ENCODE measurements at regions not wholly inside any gene's neighbourhood (a gene's known extent, or its start where the extent isn't known, plus 50 kb on each side); places are given as distances from the start of the nearest gene placed in this dataset.
"Not testable (repeated sequence)": the region's sequence is repeated elsewhere in the genome, so short reads cannot be mapped to it uniquely, and the experiment has no call there.

DNA sequence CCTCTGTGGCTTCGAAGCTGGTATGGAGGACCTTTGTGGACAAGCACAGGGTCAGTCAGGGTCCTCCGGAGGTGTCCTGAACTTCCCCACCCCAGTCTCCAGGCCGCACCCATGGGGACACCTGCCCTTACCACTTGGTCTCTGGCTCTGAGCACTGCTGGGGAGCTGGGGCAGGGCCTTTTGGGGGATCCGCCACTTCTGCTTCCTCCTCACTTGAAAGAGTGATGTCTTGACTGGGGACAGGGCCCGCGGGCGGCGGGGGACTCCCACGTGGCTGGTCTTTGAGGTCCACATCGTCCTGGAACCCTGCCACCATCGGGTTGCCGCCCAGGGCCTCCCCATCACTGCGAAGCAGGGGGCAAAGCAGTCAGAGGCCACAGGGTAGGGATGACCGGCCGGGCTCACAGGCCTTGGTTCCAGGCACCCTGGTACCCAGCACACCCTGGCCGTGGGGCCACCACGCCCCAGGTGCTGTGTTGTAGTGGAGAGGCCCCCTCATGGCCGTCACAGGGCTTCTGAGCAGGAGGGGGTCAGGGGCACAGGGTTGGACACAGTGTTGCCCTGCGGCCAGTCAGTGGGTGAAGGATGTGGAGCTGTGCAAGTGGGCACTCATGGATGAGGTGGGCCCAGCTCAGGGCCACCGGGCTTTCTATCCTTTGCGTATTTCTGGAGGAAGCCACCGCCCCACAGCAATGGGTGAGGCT is 256.4 kb downstream of the ANKRD30B start:
- DNase-seq; H3K27ac ChIP-seq; H3K36me3 ChIP-seq; H3K9me3 ChIP-seq (ENCODE audit: severe bottlenecking); H3K4me3 ChIP-seq (ENCODE audit: low read depth, low read length): not testable (repeated sequence)
- peaks cover 18% of the 10 kb centered on the region for H3K27me3 ChIP-seq (ENCODE audit: insufficient read depth, low read depth, severe bottlenecking)

- no peaks in the 10 kb centered on the region for H3K36me3 ChIP-seq
- TF ChIP-seq CTCF (IDR thresholded peaks at IDR 0.05; ENCODE audit: low read depth, low read length) = no peak
- H3K27me3 ChIP-seq (ENCODE audit: insufficient read depth, low read depth, severe bottlenecking) = peaks cover 18% of the 10 kb centered on the region
- DNase-seq = no peak
- no peak overlapping the region for H3K4me3 ChIP-seq (ENCODE audit: low read depth, low read length)
- no peaks in the 10 kb centered on the region for H3K9me3 ChIP-seq (ENCODE audit: severe bottlenecking)
- H3K27ac ChIP-seq = no peak overlapping the region
These were observed 257.6 kb downstream of the ANKRD30B start for GRCh38 chr18:15005313-15006130.

GRCh38 chr18:15006616-15007015 is 258.6 kb downstream of the ANKRD30B start:
- DNase-seq; H3K9me3 ChIP-seq (ENCODE audit: severe bottlenecking); H3K27ac ChIP-seq; H3K36me3 ChIP-seq; H3K4me3 ChIP-seq (ENCODE audit: low read depth, low read length): not testable (repeated sequence)
- H3K27me3 ChIP-seq (ENCODE audit: insufficient read depth, low read depth, severe bottlenecking) = peaks cover 16% of the 10 kb centered on the region

- not testable (repeated sequence) for H3K27me3 ChIP-seq (ENCODE audit: insufficient read depth, low read depth, severe bottlenecking); H3K27ac ChIP-seq; DNase-seq; H3K4me3 ChIP-seq (ENCODE audit: low read depth, low read length); H3K9me3 ChIP-seq (ENCODE audit: severe bottlenecking); H3K36me3 ChIP-seq
These were observed 278.1 kb downstream of the ANKRD30B start for GRCh38 chr18:15026041-15026440.

DNA sequence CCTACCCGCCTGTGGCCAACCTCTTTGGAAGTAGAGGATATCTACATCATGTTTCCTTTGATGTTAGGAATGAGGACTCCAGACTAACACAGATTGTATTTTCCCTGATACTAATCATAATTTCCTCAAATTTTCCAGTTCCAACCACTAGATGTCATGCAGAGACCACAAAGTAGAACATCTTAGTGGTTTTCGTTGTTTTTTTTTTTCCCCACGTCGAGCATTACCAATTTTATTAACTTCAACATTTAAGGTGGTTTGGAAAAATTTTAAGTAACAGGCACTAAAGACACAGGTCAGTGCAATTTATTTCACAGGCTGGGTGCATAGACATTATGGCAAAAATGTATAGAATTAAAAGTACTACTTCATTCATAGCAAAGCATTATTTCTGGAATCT is 280.1 kb downstream of the ANKRD30B start:
- H3K27ac ChIP-seq; H3K36me3 ChIP-seq; H3K4me3 ChIP-seq (ENCODE audit: low read depth, low read length); H3K9me3 ChIP-seq (ENCODE audit: severe bottlenecking); H3K27me3 ChIP-seq (ENCODE audit: insufficient read depth, low read depth, severe bottlenecking); DNase-seq: not testable (repeated sequence)

- H3K36me3 ChIP-seq; H3K27ac ChIP-seq; H3K9me3 ChIP-seq (ENCODE audit: severe bottlenecking); H3K27me3 ChIP-seq (ENCODE audit: insufficient read depth, low read depth, severe bottlenecking); H3K4me3 ChIP-seq (ENCODE audit: low read depth, low read length); DNase-seq: not testable (repeated sequence)
These were observed 312.4 kb downstream of the ANKRD30B start for GRCh38 chr18:15060279-15060880.

- H3K27me3 ChIP-seq (ENCODE audit: insufficient read depth, low read depth, severe bottlenecking); H3K27ac ChIP-seq; H3K9me3 ChIP-seq (ENCODE audit: severe bottlenecking); DNase-seq; H3K36me3 ChIP-seq; H3K4me3 ChIP-seq (ENCODE audit: low read depth, low read length): not testable (repeated sequence)
These were observed 313.4 kb downstream of the ANKRD30B start for GRCh38 chr18:15061289-15061896.

DNA sequence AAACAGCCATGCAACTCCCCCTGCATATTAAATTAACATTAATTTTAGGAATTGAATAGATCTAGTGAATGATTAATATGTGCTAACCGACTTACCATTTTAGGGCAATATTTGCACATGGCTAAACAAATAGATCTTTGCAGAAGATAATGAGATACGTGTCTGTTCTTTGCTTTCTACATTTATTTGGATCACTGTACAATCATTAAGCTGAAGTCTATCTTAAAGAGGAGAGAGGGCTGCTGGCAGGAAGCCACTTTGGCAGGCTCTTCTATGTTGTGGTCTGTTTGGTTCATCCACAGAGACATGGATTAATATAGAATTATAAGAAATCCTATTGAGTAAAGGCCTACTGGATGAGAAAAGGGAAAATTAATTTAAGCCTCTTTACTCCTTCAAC is 318.5 kb downstream of the ANKRD30B start:
- not testable (repeated sequence) for H3K27me3 ChIP-seq (ENCODE audit: insufficient read depth, low read depth, severe bottlenecking); H3K4me3 ChIP-seq (ENCODE audit: low read depth, low read length); H3K36me3 ChIP-seq; DNase-seq; H3K27ac ChIP-seq; H3K9me3 ChIP-seq (ENCODE audit: severe bottlenecking)

DNA sequence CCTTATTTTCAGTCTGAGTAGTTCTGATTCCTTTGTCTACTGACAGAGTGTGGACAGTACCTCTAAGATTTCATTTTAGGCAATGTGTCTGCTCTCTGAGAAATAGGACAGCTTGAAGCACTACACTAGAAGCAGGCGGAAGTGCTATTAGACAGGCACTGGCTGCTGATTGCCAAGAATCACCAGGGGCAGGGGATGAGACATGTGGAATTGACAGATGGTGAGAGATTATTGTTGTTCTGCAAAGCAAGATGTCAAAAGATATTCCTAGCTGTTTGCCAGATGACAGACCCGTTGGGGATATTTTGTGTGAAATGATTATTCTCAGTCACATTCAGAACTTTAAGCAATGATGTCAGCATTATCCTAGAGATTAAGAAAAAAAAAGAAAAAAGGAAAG is 323.3 kb downstream of the ANKRD30B start:
- DNase-seq; H3K27me3 ChIP-seq (ENCODE audit: insufficient read depth, low read depth, severe bottlenecking); H3K9me3 ChIP-seq (ENCODE audit: severe bottlenecking); H3K4me3 ChIP-seq (ENCODE audit: low read depth, low read length); H3K36me3 ChIP-seq; H3K27ac ChIP-seq: not testable (repeated sequence)
